GM12872 (cell line): ENCODE measurements at regions not wholly inside any gene's neighbourhood (a gene's known extent, or its start where the extent isn't known, plus 50 kb on each side); places are given as distances from the start of the nearest gene placed in this dataset.

Source experiments
- CTCF ChIP-seq: IDR thresholded peaks from 3 replicates; pipeline ENCODE4 v1.5.1; 2011; ENCODE audit warnings: low read depth, mild to moderate bottlenecking, low read length, moderate library complexity; ENCODE audit not compliant: insufficient read depth

- no peak for TF ChIP-seq CTCF
Measured at GRCh38 chr5:9776525-9776924, 146.4 kb upstream of the TAS2R1 start.

- TF ChIP-seq CTCF, result no peak
Measured at GRCh38 chr5:9775339-9775738, 145.2 kb upstream of the TAS2R1 start.

GRCh38 chr5:9774472-9775079 is 144.4 kb upstream of the TAS2R1 start:
- TF ChIP-seq CTCF, result no peak

GRCh38 chr5:9771079-9771478 is 140.9 kb upstream of the TAS2R1 start:
- no peak for TF ChIP-seq CTCF

GRCh38 chr5:9766581-9766980 is 136.4 kb upstream of the TAS2R1 start:
- no peak for TF ChIP-seq CTCF

GRCh38 chr5:9765419-9766140 is 135.4 kb upstream of the TAS2R1 start:
- TF ChIP-seq CTCF, result no peak

GRCh38 chr5:9761706-9762105 is 131.6 kb upstream of the TAS2R1 start:
- TF ChIP-seq CTCF, result no peak
